ENCODE measurements at regions not wholly inside any gene's neighbourhood (a gene's known extent, or its start where the extent isn't known, plus 50 kb on each side); places are given as distances from the start of the nearest gene placed in this dataset.

- DNase-seq (ENCODE audit: low spot score) = no peak
Measured at GRCh38 chr10:83250396-83250795, 888.9 kb upstream of the GHITM start.

DNA sequence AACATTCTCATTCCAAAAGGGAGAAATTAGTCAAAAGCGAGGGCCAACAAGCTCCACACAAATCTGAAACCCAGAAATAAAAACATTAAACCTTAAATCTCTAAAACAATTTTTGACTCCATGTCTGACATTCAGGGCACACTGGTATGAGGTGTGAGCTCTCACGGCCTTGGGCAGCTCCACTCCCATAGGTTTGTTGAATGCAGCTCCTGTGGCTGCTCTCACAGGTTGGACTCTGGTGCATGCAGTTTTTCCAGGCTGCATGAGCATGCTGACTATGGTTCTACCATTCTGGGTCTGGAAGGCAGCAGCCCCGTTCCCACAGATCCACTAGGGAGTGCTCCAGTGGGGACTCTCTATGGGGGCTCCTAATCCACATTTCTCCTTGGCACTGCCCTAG, 887.1 kb upstream of the GHITM start:
- no peak for DNase-seq (ENCODE audit: low spot score)

GRCh38 chr10:83252596-83252995, 886.7 kb upstream of the GHITM start:
- no peak for DNase-seq (ENCODE audit: low spot score)

- DNase-seq (ENCODE audit: low spot score) = no peak
Measured at GRCh38 chr10:83253011-83253671, 886.2 kb upstream of the GHITM start.

DNA sequence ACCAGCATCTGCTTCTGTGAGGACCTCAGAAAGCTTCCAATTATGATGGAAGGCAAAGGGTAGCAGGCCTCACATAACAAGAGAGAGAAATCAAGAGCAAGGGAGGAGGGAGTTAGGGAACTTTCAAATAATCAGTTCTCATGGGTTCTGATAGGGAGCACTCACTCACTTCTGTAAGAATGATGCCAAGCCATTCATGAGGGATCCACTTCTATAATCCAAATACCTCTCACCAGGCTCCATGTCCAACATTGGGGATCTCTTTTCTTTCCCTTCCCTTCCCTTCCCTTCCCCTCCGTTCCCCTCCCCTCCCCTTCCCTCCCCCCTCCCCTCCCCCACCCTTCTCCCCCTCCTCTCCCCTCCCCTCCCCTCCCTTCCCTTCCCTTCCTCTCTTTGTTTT, 884.6 kb upstream of the GHITM start:
- DNase-seq (ENCODE audit: low spot score) = no peak

- DNase-seq (ENCODE audit: low spot score) = no peak
Measured at GRCh38 chr10:83262434-83262833, 876.9 kb upstream of the GHITM start.

- DNase-seq (ENCODE audit: low spot score) = no peak
Measured at GRCh38 chr10:83272666-83273434, 866.5 kb upstream of the GHITM start.

DNA sequence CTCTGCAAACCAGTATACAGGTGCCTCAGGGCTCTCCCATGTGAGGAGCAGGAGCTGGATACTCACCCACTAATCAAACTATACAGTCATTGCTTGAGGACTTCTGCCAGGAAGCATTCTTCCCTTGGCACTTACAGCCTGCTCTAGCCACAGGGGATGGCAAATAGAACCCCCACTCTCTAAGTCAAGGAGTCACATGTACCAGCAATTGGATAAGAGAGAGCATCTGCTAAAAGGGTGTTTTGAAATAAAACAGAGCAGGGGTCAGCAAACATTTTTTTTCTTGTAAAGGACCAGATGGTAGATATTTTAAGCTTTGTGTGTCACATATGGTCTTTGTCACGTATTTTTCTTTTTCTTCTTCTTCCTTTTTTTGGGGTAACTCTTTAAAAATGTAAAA, 865.2 kb upstream of the GHITM start:
- DNase-seq (ENCODE audit: low spot score) = no peak

- DNase-seq (ENCODE audit: low spot score) = no peak
Measured at GRCh38 chr10:83276971-83277370, 862.3 kb upstream of the GHITM start.

GRCh38 chr10:83283151-83283550, 856.2 kb upstream of the GHITM start:
- DNase-seq (ENCODE audit: low spot score) = no peak

GRCh38 chr10:83287374-83287773, 851.9 kb upstream of the GHITM start:
- no peak for DNase-seq (ENCODE audit: low spot score)

- DNase-seq (ENCODE audit: low spot score) = no peak
Measured at GRCh38 chr10:83289373-83289772, 849.9 kb upstream of the GHITM start.

- no peak for DNase-seq (ENCODE audit: low spot score)
Measured at GRCh38 chr10:83289948-83290347, 849.4 kb upstream of the GHITM start.

- DNase-seq (ENCODE audit: low spot score) = no peak
Measured at GRCh38 chr10:83301732-83302131, 837.6 kb upstream of the GHITM start.

GRCh38 chr10:83302623-83303022, 836.7 kb upstream of the GHITM start:
- no peak for DNase-seq (ENCODE audit: low spot score)

- no peak for DNase-seq (ENCODE audit: low spot score)
Measured at GRCh38 chr10:83310688-83311087, 828.6 kb upstream of the GHITM start.

GRCh38 chr10:83312570-83312969, 826.7 kb upstream of the GHITM start:
- DNase-seq (ENCODE audit: low spot score) = no peak

- no peak for DNase-seq (ENCODE audit: low spot score)
Measured at GRCh38 chr10:83332690-83333089, 806.6 kb upstream of the GHITM start.

GRCh38 chr10:83333566-83333965, 805.7 kb upstream of the GHITM start:
- DNase-seq (ENCODE audit: low spot score) = no peak

GRCh38 chr10:83343676-83344075, 795.6 kb upstream of the GHITM start:
- no peak for DNase-seq (ENCODE audit: low spot score)

- DNase-seq (ENCODE audit: low spot score) = no peak
Measured at GRCh38 chr10:83346266-83346910, 792.9 kb upstream of the GHITM start.

DNA sequence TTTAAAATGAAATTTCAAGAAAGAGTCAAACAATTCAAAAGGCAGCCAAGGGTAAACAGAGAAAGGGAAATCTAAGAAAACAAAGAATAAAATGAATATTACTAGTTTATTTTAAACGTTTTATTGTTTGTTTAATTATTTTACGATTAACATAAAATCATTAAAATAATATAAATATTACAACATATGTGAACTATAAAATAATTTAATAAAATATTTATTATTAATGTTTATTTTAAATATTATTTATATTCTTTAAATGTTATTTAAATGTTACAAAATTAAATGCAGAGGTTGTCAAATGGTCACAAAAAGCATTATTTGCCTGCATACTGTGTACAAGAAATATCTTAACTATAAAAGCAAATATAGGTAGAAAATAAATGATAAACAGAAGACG, 786.7 kb upstream of the GHITM start:
- DNase-seq (ENCODE audit: low spot score) = no peak

DNA sequence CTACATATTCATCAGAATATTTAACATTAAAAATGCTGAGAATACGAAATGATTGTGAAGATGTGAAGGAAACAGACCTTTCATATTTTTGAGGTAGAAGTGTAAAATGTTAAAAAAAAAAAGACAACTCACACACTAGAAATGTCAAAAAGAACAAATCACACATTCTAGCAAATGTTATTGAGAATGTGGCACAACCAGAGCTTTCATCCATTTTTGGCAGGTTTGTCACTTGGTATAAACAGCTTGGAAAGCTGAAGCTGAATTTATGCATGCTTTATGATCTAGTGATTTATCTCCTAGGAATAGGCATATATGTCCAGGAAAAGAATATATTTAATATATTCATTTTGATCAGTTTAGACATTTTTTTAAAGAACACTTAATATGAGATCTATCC, 784.9 kb upstream of the GHITM start:
- DNase-seq (ENCODE audit: low spot score) = no peak
